ENCODE measurements at regions not wholly inside any gene's neighbourhood (a gene's known extent, or its start where the extent isn't known, plus 50 kb on each side); places are given as distances from the start of the nearest gene placed in this dataset.

- whole genome bisulfite sequencing (ENCODE audit: missing lambda C conversion rate): 87% methylated on average over 2 of the region's 2 CpGs
- Histone ChIP-seq H3K9me3 (no peaks in the 10 kb centered on the region), H3K4me2 (no peak overlapping the region), H3K4me1 (peaks cover 36% of the 10 kb centered on the region), H3K4me3 (no peak overlapping the region), H3K27ac (no peak overlapping the region; a peak in 1 of 6 replicates)
- CTCF ChIA-PET: interaction anchor here (0.6 kb wide), 1 partner anchor 28 kb away, joined by 3 read pairs; no protein-coding TSS in a partner anchor
- FAIRE-seq (no peak), ATAC-seq (no peak), DNase-seq (ENCODE audit: low read depth in 1 of 2, low spot score in 1 of 2) (no peak)
- TF ChIP-seq ZFP36 (IDR thresholded peaks at IDR 0.05; ENCODE audit: borderline replicate concordance, partially characterized antibody): no peak
- TF ChIP-seq ZSCAN20 (CRISPR knock-in tag; IDR thresholded peaks at IDR 0.05): no peak
- TF ChIP-seq POLR2A (IDR thresholded peaks at IDR 0.05; ENCODE audit: low read length): no peak
- TF ChIP-seq RFX5 (IDR thresholded peaks at IDR 0.05): no peak
- no peak for TF ChIP-seq CEBPB (IDR thresholded peaks at IDR 0.05)
- no peak for TF ChIP-seq RNF2 (IDR thresholded peaks at IDR 0.05; ENCODE audit: borderline replicate concordance, low read depth)
- TF ChIP-seq MAFK (IDR thresholded peaks at IDR 0.05; ENCODE audit: partially characterized antibody): no peak
- TF ChIP-seq RCOR1 (IDR thresholded peaks at IDR 0.05; ENCODE audit: low read depth, low read length): no peak
- TF ChIP-seq RARB (CRISPR knock-in tag; IDR thresholded peaks at IDR 0.05): no peak
- TF ChIP-seq MYC (IDR thresholded peaks at IDR 0.05; ENCODE audit: borderline replicate concordance, low read length): no peak
- TF ChIP-seq ATOH8 (CRISPR knock-in tag; IDR thresholded peaks at IDR 0.05; ENCODE audit: low read depth): no peak
- no peak for TF ChIP-seq HMGXB4 (CRISPR knock-in tag; IDR thresholded peaks at IDR 0.05; ENCODE audit: borderline replicate concordance)
- TF ChIP-seq FOSB (CRISPR knock-in tag; IDR thresholded peaks at IDR 0.05): no peak
- no peak for TF ChIP-seq SREBF2 (IDR thresholded peaks at IDR 0.05)
- no peak for TF ChIP-seq EHMT2 (IDR thresholded peaks at IDR 0.05; ENCODE audit: low read depth)
- no peak for TF ChIP-seq RAD21 (conservative IDR thresholded peaks at IDR 0.05 in 1 of 2, IDR thresholded peaks at IDR 0.05 in 1 of 2)
- no peak for TF ChIP-seq TFCP2L1 (CRISPR knock-in tag; IDR thresholded peaks at IDR 0.05)
- TF ChIP-seq BCL3 (IDR thresholded peaks at IDR 0.05): no peak
- TF ChIP-seq MAZ (IDR thresholded peaks at IDR 0.05; ENCODE audit: borderline replicate concordance, low read depth, low read length): no peak
- POLR2A ChIA-PET: no interaction called here
Observed at GRCh38 chr2:195538937-195539336, 118.1 kb upstream of the SLC39A10 start.

- Histone ChIP-seq H3K27ac (peak overlapping the region in 1 of 2 experiments; percentile 58; a peak in 3 of 6 replicates), H3K4me3 (no peak overlapping the region), H3K4me2 (no peak overlapping the region), H3K4me1 (peaks cover 37% of the 10 kb centered on the region), H3K9me3 (no peaks in the 10 kb centered on the region)
- TF ChIP-seq MYC (IDR thresholded peaks at IDR 0.05; ENCODE audit: borderline replicate concordance, low read length) (no peak), NPAS2 (CRISPR knock-in tag; IDR thresholded peaks at IDR 0.05; ENCODE audit: borderline replicate concordance) (no peak), KDM1A (IDR thresholded peaks at IDR 0.05; ENCODE audit: low read depth) (no peak), RARB (CRISPR knock-in tag; IDR thresholded peaks at IDR 0.05) (no peak), KDM5A (IDR thresholded peaks at IDR 0.05) (no peak), SMC3 (IDR thresholded peaks at IDR 0.05) (no peak), CHD2 (IDR thresholded peaks at IDR 0.05; ENCODE audit: low read length, partially characterized antibody) (no peak), CBX2 (IDR thresholded peaks at IDR 0.05; ENCODE audit: borderline replicate concordance, low read depth) (no peak), E2F6 (IDR thresholded peaks at IDR 0.05; ENCODE audit: borderline replicate concordance, low read depth) (no peak), HEYL (CRISPR knock-in tag; IDR thresholded peaks at IDR 0.05) (no peak), GATA3 (IDR thresholded peaks at IDR 0.05; ENCODE audit: borderline replicate concordance) (no peak), JUNB (IDR thresholded peaks at IDR 0.05) (no peak)
- 97% methylated on average over 3 of the region's 3 CpGs for WGBS (ENCODE audit: missing lambda C conversion rate)
- DNase-seq (ENCODE audit: low read depth in 1 of 2, low spot score in 1 of 2) (no peak), ATAC-seq (no peak), FAIRE-seq (no peak)
- ChIA-PET POLR2A (no interaction called here), CTCF (no interaction called here)
Observed at GRCh38 chr2:195537811-195538210, 119.2 kb upstream of the SLC39A10 start.
